ENCODE measurements at regions not wholly inside any gene's neighbourhood (a gene's known extent, or its start where the extent isn't known, plus 50 kb on each side); places are given as distances from the start of the nearest gene placed in this dataset.
"Not testable (repeated sequence)": the region's sequence is repeated elsewhere in the genome, so short reads cannot be mapped to it uniquely, and the experiment has no call there.

GRCh38 chr2:109675666-109676345 is 61.6 kb downstream of the SOWAHC start:
- H3K79me2 ChIP-seq (ENCODE audit: insufficient read depth, low read length): no peaks in the 10 kb centered on the region
- no peak overlapping the region for H2AFZ ChIP-seq (ENCODE audit: low read length)
- no peaks in the 10 kb centered on the region for H4K20me1 ChIP-seq (ENCODE audit: insufficient read depth, low read length, poor library complexity, severe bottlenecking)
- H3K9me3 ChIP-seq (ENCODE audit: insufficient read depth, low read depth, low read length): no peaks in the 10 kb centered on the region
- no peaks in the 10 kb centered on the region for H3K4me1 ChIP-seq (ENCODE audit: insufficient read depth, low read length, poor library complexity, severe bottlenecking)
- H3K4me2 ChIP-seq (ENCODE audit: low read depth, low read length, poor library complexity, severe bottlenecking): no peak overlapping the region
- no peak overlapping the region for H3K9ac ChIP-seq (ENCODE audit: low read depth, low read length, poor library complexity, severe bottlenecking)
- TF ChIP-seq EZH2phosphoT487 (IDR thresholded peaks at IDR 0.05; ENCODE audit: borderline replicate concordance): no peak
- no peak for TF ChIP-seq CTCF (conservative IDR thresholded peaks at IDR 0.05; ENCODE audit: low read length)
- H3K27me3 ChIP-seq (ENCODE audit: insufficient read depth, low read length, poor library complexity, severe bottlenecking): no peaks in the 10 kb centered on the region
- no peak overlapping the region for H3K4me3 ChIP-seq (ENCODE audit: low read length, poor library complexity, severe bottlenecking)
- H3K9me2 ChIP-seq (replicated peaks; ENCODE audit: low read depth, low read length): no peaks in the 10 kb centered on the region
- H3F3A ChIP-seq (ENCODE audit: low read depth): no peaks in the 10 kb centered on the region
- no peaks in the 10 kb centered on the region for H3K36me3 ChIP-seq (ENCODE audit: insufficient read depth, low read length)

- Histone ChIP-seq H3K9ac (ENCODE audit: low read depth, low read length, poor library complexity, severe bottlenecking) (no peak overlapping the region), H3K9me2 (replicated peaks; ENCODE audit: low read depth, low read length) (no peaks in the 10 kb centered on the region), H3K36me3 (ENCODE audit: insufficient read depth, low read length) (no peaks in the 10 kb centered on the region), H2AFZ (ENCODE audit: low read length) (no peak overlapping the region), H3K4me3 (ENCODE audit: low read length, poor library complexity, severe bottlenecking) (no peak overlapping the region), H3K79me2 (ENCODE audit: insufficient read depth, low read length) (no peaks in the 10 kb centered on the region), H4K20me1 (ENCODE audit: insufficient read depth, low read length, poor library complexity, severe bottlenecking) (no peaks in the 10 kb centered on the region), H3K9me3 (ENCODE audit: insufficient read depth, low read depth, low read length) (no peaks in the 10 kb centered on the region), H3F3A (ENCODE audit: low read depth) (no peaks in the 10 kb centered on the region), H3K4me2 (ENCODE audit: low read depth, low read length, poor library complexity, severe bottlenecking) (no peak overlapping the region), H3K27me3 (ENCODE audit: insufficient read depth, low read length, poor library complexity, severe bottlenecking) (no peaks in the 10 kb centered on the region), H3K4me1 (ENCODE audit: insufficient read depth, low read length, poor library complexity, severe bottlenecking) (no peaks in the 10 kb centered on the region)
- no peak for TF ChIP-seq EZH2phosphoT487 (IDR thresholded peaks at IDR 0.05; ENCODE audit: borderline replicate concordance)
- no peak for TF ChIP-seq CTCF (conservative IDR thresholded peaks at IDR 0.05; ENCODE audit: low read length)
Observed at GRCh38 chr2:109676346-109676902, 62.3 kb downstream of the SOWAHC start.

- not testable (repeated sequence) for H4K20me1 ChIP-seq (ENCODE audit: insufficient read depth, low read length, poor library complexity, severe bottlenecking); H3K4me1 ChIP-seq (ENCODE audit: insufficient read depth, low read length, poor library complexity, severe bottlenecking); H3K4me2 ChIP-seq (ENCODE audit: low read depth, low read length, poor library complexity, severe bottlenecking); H3K79me2 ChIP-seq (ENCODE audit: insufficient read depth, low read length); H3K9me3 ChIP-seq (ENCODE audit: insufficient read depth, low read depth, low read length); H3F3A ChIP-seq (ENCODE audit: low read depth); H3K36me3 ChIP-seq (ENCODE audit: insufficient read depth, low read length); H3K27me3 ChIP-seq (ENCODE audit: insufficient read depth, low read length, poor library complexity, severe bottlenecking); H3K9ac ChIP-seq (ENCODE audit: low read depth, low read length, poor library complexity, severe bottlenecking); H3K4me3 ChIP-seq (ENCODE audit: low read length, poor library complexity, severe bottlenecking); H2AFZ ChIP-seq (ENCODE audit: low read length); H3K9me2 ChIP-seq (replicated peaks; ENCODE audit: low read depth, low read length)
Observed at GRCh38 chr2:109677121-109677731, 63.1 kb downstream of the SOWAHC start.

Measured in Loucy (cell line).